ENCODE measurements at regions not wholly inside any gene's neighbourhood (a gene's known extent, or its start where the extent isn't known, plus 50 kb on each side); places are given as distances from the start of the nearest gene placed in this dataset.

DNA sequence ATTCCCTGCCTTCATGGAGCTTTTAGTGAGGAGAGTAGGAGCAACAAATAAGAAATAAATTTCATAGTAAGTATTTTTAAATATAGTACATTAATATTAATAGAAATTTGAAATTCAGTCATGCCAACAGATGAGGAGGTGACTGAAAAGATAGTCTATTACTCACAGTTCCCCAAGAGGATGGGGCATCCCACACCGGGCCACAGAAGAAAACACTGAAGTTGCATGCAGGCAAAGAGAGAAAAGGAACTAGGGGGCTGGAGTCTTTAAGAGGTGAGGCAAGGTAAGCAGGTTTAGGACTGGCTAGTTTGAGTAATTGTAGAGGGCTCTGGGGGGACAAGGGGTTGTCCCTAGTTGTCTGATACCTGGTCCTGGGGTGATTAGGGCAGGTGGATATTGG is 120.1 kb upstream of the UMPS start:
- TF ChIP-seq, protein P1, sequence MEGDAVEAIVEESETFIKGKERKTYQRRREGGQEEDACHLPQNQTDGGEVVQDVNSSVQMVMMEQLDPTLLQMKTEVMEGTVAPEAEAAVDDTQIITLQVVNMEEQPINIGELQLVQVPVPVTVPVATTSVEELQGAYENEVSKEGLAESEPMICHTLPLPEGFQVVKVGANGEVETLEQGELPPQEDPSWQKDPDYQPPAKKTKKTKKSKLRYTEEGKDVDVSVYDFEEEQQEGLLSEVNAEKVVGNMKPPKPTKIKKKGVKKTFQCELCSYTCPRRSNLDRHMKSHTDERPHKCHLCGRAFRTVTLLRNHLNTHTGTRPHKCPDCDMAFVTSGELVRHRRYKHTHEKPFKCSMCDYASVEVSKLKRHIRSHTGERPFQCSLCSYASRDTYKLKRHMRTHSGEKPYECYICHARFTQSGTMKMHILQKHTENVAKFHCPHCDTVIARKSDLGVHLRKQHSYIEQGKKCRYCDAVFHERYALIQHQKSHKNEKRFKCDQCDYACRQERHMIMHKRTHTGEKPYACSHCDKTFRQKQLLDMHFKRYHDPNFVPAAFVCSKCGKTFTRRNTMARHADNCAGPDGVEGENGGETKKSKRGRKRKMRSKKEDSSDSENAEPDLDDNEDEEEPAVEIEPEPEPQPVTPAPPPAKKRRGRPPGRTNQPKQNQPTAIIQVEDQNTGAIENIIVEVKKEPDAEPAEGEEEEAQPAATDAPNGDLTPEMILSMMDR (IDR thresholded peaks at IDR 0.05; ENCODE audit: extremely low read depth in 1 of 2, insufficient read depth in 1 of 2, low read depth in 1 of 2, low read length in 2 of 2) = no peak
- TF ChIP-seq MAX (IDR thresholded peaks at IDR 0.05; ENCODE audit: insufficient read depth, insufficient read length) (no peak), MYC (IDR thresholded peaks at IDR 0.05; ENCODE audit: low read depth, low read length) (no peak), POLR2A (IDR thresholded peaks at IDR 0.05; ENCODE audit: low read depth, low read length) (no peak), EZH2 (IDR thresholded peaks at IDR 0.05; ENCODE audit: borderline replicate concordance, low read depth, low read length, severe bottlenecking) (no peak), POLR2AphosphoS5 (IDR thresholded peaks at IDR 0.05; ENCODE audit: insufficient read depth, low read depth, low read length) (no peak)
